Breast epithelium (tissue), 3 donors: ENCODE measurements at regions not wholly inside any gene's neighbourhood (a gene's known extent, or its start where the extent isn't known, plus 50 kb on each side); places are given as distances from the start of the nearest gene placed in this dataset.

ENCODE experiments used
- CTCF ChIP-seq, 3 donors: fragments of 450-650 bp; IDR thresholded peaks; one replicate each; pipeline ENCODE4 v1.5.1; 2016 to 2017; ENCODE audit warnings: antibody characterized with exemption in 3 of 3, mild to moderate bottlenecking in 3 of 3, moderate library complexity in 3 of 3
- POLR2A ChIP-seq: fragments of 450-650 bp; IDR thresholded peaks from one replicate; pipeline ENCODE4 v1.6.1; 2016; ENCODE audit warnings: antibody characterized with exemption, mild to moderate bottlenecking, moderate library complexity

- TF ChIP-seq CTCF (IDR thresholded peaks at IDR 0.05) (no peak), POLR2A (no peak)
Measured at GRCh38 chr10:52558090-52558489, 214.5 kb downstream of the MBL2 start.
